Sigmoid colon (tissue), 4 donors: ENCODE measurements at regions not wholly inside any gene's neighbourhood (a gene's known extent, or its start where the extent isn't known, plus 50 kb on each side); places are given as distances from the start of the nearest gene placed in this dataset.

ENCODE experiments used
- EP300 ChIP-seq, 4 donors: sonication (generic); formaldehyde crosslinking; IDR thresholded peaks; one replicate each; pipeline ENCODE4 v1.6.1; 2017; ENCODE audit warnings: antibody characterized with exemption in 4 of 4
- POLR2AphosphoS5 ChIP-seq, 4 donors: sonication (generic); formaldehyde crosslinking; IDR thresholded peaks; one replicate each; pipeline ENCODE4 v1.6.1; 2017; ENCODE audit warnings: antibody characterized with exemption in 4 of 4
- TF ChIP-seq, protein P1 (sequence below), 4 experiments: fragments of 450-650 bp in 3 of 4; fragments of 200-600 bp in 1 of 4; IDR thresholded peaks; one replicate each; pipeline ENCODE4 v1.5.1; 2016 to 2019; ENCODE audit warnings: antibody characterized with exemption in 4 of 4, mild to moderate bottlenecking in 3 of 4, moderate library complexity in 2 of 4

DNA sequence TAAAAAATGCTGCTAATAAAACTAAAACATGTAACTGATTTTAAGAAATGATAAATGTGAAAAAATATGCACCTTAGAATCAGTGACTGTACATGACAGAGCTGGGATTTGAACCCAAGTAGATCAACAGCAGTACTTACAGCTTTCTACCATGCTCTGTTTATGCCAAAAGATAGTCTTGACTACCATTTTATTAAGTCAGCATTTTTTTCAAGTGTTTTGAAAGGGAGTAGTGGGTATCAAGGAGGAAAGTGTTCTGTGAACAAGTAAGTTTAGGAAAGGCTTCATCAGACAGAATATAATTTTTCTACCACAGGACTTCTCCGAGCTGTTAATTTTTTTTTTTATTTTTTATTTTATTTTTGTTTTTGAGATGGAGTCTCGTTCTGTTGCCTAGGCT, 180.4 kb upstream of the GLRA1 start:
- TF ChIP-seq, protein P1, sequence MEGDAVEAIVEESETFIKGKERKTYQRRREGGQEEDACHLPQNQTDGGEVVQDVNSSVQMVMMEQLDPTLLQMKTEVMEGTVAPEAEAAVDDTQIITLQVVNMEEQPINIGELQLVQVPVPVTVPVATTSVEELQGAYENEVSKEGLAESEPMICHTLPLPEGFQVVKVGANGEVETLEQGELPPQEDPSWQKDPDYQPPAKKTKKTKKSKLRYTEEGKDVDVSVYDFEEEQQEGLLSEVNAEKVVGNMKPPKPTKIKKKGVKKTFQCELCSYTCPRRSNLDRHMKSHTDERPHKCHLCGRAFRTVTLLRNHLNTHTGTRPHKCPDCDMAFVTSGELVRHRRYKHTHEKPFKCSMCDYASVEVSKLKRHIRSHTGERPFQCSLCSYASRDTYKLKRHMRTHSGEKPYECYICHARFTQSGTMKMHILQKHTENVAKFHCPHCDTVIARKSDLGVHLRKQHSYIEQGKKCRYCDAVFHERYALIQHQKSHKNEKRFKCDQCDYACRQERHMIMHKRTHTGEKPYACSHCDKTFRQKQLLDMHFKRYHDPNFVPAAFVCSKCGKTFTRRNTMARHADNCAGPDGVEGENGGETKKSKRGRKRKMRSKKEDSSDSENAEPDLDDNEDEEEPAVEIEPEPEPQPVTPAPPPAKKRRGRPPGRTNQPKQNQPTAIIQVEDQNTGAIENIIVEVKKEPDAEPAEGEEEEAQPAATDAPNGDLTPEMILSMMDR (IDR thresholded peaks at IDR 0.05): no peak
- TF ChIP-seq EP300 (IDR thresholded peaks at IDR 0.05) (no peak), POLR2AphosphoS5 (IDR thresholded peaks at IDR 0.05) (no peak)
